Adrenal gland (tissue), 9 donors: ENCODE measurements at regions not wholly inside any gene's neighbourhood (a gene's known extent, or its start where the extent isn't known, plus 50 kb on each side); places are given as distances from the start of the nearest gene placed in this dataset.

Experiments used
- DNase-seq, 7 donors: peaks; one replicate each; pipeline ENCODE4 v3.0.0-alpha.2; 2019 to 2020
- H3K27ac ChIP-seq, 5 donors: fragments of 200-600 bp; sonication (generic) in 4 of 5; 1 replicate in 3 of 5; 2 replicates in 2 of 5; pipeline versions ENCODE4 v1.5.1 to v1.8.0; 2016 to 2020; ENCODE audit warnings: mild to moderate bottlenecking in 1 of 5
- H3K27me3 ChIP-seq: fragments of 200-600 bp; 2 replicates; pipeline ENCODE4 v1.8.0; 2021
- H3K36me3 ChIP-seq, 2 donors: fragments of 200-600 bp; replicated peaks in 1 of 2; 1 replicate in 1 of 2; 2 replicates in 1 of 2; pipeline versions ENCODE4 v1.5.1 to v1.8.0; 2018 to 2022
- H3K4me1 ChIP-seq, 2 donors: fragments of 200-600 bp; replicated peaks in 1 of 2; 1 replicate in 1 of 2; 2 replicates in 1 of 2; pipeline versions ENCODE4 v1.5.1 to v1.8.0; 2018 to 2021
- H3K4me3 ChIP-seq, 4 donors: fragments of 200-600 bp; sonication (generic) in 3 of 4; one replicate each; pipeline ENCODE4 v1.5.1; 2016 to 2018
- H3K9me3 ChIP-seq, 3 donors: fragments of 200-600 bp; sonication (generic) in 1 of 3; replicated peaks in 1 of 3; 1 replicate in 2 of 3; 2 replicates in 1 of 3; pipeline versions ENCODE4 v1.5.1 to v1.8.0; 2016 to 2021
- POLR2A ChIP-seq, 2 donors: fragments of 450-650 bp; IDR thresholded peaks; one replicate each; pipeline ENCODE4 v1.6.1; 2017; ENCODE audit warnings: antibody characterized with exemption in 2 of 2, mild to moderate bottlenecking in 2 of 2, moderate library complexity in 1 of 2
- WGBS, 4 donors: extraction: QIAGEN DNeasy Blood & Tissue Kit in 2 of 4; methylation state at CpG; one replicate each; pipeline versions ENCODE4 v1.1.5 to v1.1.7; 2013 to 2017; 5-methylcytosine and 5-hydroxymethylcytosine counted together
- intact Hi-C, 2 donors: fragments of 100-400 bp; cut with DNase I; formaldehyde crosslinking; loops; one replicate each; pipeline versions ENCODE4 v1.14.1 to v1.15.0; 2022 to 2023
- TF ChIP-seq, protein P1 (sequence below), 6 experiments: fragments of 450-650 bp in 4 of 6; fragments of 200-600 bp in 2 of 6; sonication (generic) in 1 of 6; IDR thresholded peaks; 1 replicate in 5 of 6; 2 replicates in 1 of 6; pipeline versions ENCODE4 v1.5.1 to v1.8.0; 2016 to 2021; ENCODE audit warnings: antibody characterized with exemption in 6 of 6, mild to moderate bottlenecking in 2 of 6, moderate library complexity in 1 of 6
- donor health status: healthy with polysubstance abuse.
- donor health status: Bipolar disorder and iron deficiency.
- donor health status: DM: yes; HTN: yes; CAD: no.
- donor health status: DM: no; HTN: no; CAD: no.
- donor health status: DM: no; HTN: no; CAD: no.

DNA sequence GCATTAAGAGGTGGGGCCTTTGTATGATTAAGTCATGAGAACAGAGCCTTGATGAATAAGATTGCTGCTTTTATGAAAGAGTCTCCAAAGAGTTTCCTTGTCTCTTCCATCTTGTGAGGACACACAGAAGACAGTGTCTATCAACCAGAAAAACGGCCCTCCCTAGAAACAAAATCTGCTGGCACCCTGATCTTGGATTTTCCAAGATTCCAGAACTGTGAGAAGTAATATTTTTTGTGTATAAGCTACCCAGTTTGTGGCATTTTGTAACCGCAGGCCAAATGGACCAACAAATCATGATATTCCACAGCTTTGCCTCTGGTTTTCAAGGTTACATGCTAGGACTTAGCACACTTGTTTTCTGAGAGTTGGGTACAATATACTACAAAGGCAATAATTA, 687.8 kb downstream of the TDRD15 start:
- TF ChIP-seq POLR2A (IDR thresholded peaks at IDR 0.05) = no peak
- TF ChIP-seq, protein P1, sequence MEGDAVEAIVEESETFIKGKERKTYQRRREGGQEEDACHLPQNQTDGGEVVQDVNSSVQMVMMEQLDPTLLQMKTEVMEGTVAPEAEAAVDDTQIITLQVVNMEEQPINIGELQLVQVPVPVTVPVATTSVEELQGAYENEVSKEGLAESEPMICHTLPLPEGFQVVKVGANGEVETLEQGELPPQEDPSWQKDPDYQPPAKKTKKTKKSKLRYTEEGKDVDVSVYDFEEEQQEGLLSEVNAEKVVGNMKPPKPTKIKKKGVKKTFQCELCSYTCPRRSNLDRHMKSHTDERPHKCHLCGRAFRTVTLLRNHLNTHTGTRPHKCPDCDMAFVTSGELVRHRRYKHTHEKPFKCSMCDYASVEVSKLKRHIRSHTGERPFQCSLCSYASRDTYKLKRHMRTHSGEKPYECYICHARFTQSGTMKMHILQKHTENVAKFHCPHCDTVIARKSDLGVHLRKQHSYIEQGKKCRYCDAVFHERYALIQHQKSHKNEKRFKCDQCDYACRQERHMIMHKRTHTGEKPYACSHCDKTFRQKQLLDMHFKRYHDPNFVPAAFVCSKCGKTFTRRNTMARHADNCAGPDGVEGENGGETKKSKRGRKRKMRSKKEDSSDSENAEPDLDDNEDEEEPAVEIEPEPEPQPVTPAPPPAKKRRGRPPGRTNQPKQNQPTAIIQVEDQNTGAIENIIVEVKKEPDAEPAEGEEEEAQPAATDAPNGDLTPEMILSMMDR (IDR thresholded peaks at IDR 0.05) = no peak
- H3K9me3 ChIP-seq = no peaks in the 10 kb centered on the region
- no peaks in the 10 kb centered on the region for H3K27me3 ChIP-seq
- intact Hi-C loops = no loop called here
- H3K27ac ChIP-seq = no peak overlapping the region
- no peaks in the 10 kb centered on the region for H3K4me1 ChIP-seq
- WGBS, 4 donors = 52 to 81% (median 71%) methylated on average over 2 of the region's 2 CpGs
- no peaks in the 10 kb centered on the region for H3K36me3 ChIP-seq
- DNase-seq = no peak
- no peak overlapping the region for H3K4me3 ChIP-seq

DNA sequence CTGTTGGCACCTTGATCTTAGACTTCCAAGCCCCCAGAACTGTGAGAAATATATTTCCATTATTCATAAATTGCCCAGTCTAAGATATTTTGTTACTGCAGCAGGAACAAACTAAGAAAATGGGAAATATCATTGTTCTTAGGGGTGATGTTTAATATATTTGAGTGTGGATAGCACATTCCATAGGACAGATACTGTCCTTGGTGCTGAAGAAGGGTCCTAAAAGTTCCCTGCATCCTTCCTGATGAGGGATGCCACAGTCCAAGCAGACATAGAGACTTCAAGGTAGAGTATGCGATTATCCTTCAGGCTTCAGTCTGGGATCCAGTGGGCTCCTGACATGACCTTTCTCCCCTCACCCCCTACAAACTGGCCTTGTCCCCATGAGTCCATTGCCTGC, 689.0 kb downstream of the TDRD15 start:
- TF ChIP-seq, protein P1 (IDR thresholded peaks at IDR 0.05) = no peak
- TF ChIP-seq POLR2A (IDR thresholded peaks at IDR 0.05) = no peak
- WGBS, 4 donors = 64 to 95% (median 77%) methylated on average over 1 of the region's 1 CpG
- Histone ChIP-seq H3K9me3 (no peaks in the 10 kb centered on the region), H3K27ac (no peak overlapping the region), H3K4me3 (no peak overlapping the region), H3K27me3 (no peaks in the 10 kb centered on the region), H3K4me1 (no peaks in the 10 kb centered on the region), H3K36me3 (no peaks in the 10 kb centered on the region)
- DNase-seq = no peak
- intact Hi-C loops = no loop called here

DNA sequence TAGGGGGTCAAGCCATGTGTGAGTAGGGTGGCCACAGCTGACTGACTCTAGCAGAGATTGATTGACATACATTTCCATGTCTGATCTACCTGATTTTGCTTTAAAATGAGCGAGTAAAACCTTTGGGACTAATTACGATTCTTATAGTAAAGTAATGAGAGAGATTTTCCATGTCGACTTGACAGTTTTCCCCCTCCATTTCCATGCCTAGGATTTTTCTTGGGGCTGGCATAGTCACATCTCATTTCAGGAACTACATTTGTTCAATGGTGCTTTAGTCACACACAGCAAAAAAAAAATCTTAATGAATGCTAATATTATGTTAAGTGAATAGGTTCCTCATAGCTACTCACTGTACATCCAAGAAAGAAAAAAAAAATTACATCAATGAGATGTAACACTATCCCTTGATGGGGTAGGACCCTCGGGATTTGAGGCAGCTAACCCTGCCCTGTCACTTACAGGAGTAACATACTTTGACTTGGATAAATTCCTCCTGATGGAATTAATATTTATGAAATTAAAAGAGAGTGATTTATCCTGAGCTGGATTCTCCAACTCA, 690.9 kb downstream of the TDRD15 start:
- Histone ChIP-seq H3K9me3 (no peaks in the 10 kb centered on the region), H3K36me3 (no peaks in the 10 kb centered on the region), H3K4me3 (no peak overlapping the region), H3K27ac (no peak overlapping the region), H3K4me1 (no peaks in the 10 kb centered on the region), H3K27me3 (no peaks in the 10 kb centered on the region)
- DNase-seq = no peak
- TF ChIP-seq, protein P1 (IDR thresholded peaks at IDR 0.05) = no peak
- TF ChIP-seq POLR2A (IDR thresholded peaks at IDR 0.05) = no peak
- intact Hi-C loops = no loop called here
- WGBS, 4 donors = 64 to 74% (median 69%) methylated on average over 4 of the region's 4 CpGs

DNA sequence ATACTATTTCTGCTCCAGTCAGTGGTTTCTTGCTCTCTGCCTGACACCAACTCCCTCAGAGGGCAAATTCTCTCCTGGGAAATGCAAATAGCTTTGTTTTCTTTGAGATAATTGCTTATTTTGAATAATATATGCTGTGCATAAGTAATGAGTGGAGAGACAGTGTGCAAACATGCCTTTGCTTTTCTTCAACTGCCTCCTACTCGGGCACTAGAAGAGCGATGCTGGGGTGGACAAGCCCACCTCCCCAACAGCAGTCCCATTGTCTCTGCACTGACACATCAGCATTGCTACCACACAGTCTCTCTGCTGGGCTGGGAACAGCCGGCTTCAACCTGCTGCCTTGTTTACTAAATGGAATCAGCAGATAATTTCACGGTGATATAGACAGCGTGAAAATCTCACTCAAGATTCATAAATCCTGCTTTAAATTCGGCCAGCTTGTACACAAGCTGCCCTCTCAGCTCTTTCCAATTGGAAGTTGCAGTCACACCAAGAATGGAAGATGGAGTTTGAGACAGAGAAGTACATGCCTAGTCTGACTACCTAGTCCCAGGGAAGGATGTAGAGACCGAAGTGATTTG, 694.5 kb downstream of the TDRD15 start:
- intact Hi-C loops = no loop called here
- no peaks in the 10 kb centered on the region for H3K36me3 ChIP-seq
- H3K4me3 ChIP-seq = no peak overlapping the region
- H3K27me3 ChIP-seq = no peaks in the 10 kb centered on the region
- DNase-seq = no peak
- H3K9me3 ChIP-seq = no peaks in the 10 kb centered on the region
- no peaks in the 10 kb centered on the region for H3K4me1 ChIP-seq
- WGBS, 4 donors = 55 to 71% (median 67%) methylated on average over 7 of the region's 7 CpGs
- H3K27ac ChIP-seq = no peak overlapping the region
- no peak for TF ChIP-seq POLR2A (IDR thresholded peaks at IDR 0.05)
- TF ChIP-seq, protein P1 (IDR thresholded peaks at IDR 0.05) = no peak
